WI38 (cell line): ENCODE measurements at regions not wholly inside any gene's neighbourhood (a gene's known extent, or its start where the extent isn't known, plus 50 kb on each side); places are given as distances from the start of the nearest gene placed in this dataset.

Experiments used
- H3K4me3 ChIP-seq: 2 replicates; pipeline ENCODE4 v1.5.1; 2011; ENCODE audit warnings: low read depth, mild to moderate bottlenecking, control low read depth, low read length
- CTCF ChIP-seq: IDR thresholded peaks from 2 replicates; pipeline ENCODE4 v1.5.1; 2012; ENCODE audit warnings: low read depth, mild to moderate bottlenecking, control low read depth, low read length

- no peak overlapping the region for H3K4me3 ChIP-seq
- no peak for TF ChIP-seq CTCF
Observed at GRCh38 chr6:164216368-164216767, 801.9 kb downstream of the QKI start.

GRCh38 chr6:164214066-164214465, 799.5 kb downstream of the QKI start:
- no peak overlapping the region for H3K4me3 ChIP-seq
- TF ChIP-seq CTCF = no peak

- TF ChIP-seq CTCF = no peak
Observed at GRCh38 chr6:164211254-164211653, 796.7 kb downstream of the QKI start.

GRCh38 chr6:164210783-164211182, 796.3 kb downstream of the QKI start:
- H3K4me3 ChIP-seq = no peak overlapping the region
- no peak for TF ChIP-seq CTCF

More at GRCh38 chr6:164211254-164211653, 796.7 kb downstream of the QKI start:
- H3K4me3 ChIP-seq = no peak overlapping the region

- TF ChIP-seq CTCF = no peak
Observed at GRCh38 chr6:164210323-164210722, 795.8 kb downstream of the QKI start.

GRCh38 chr6:164208371-164208770, 793.9 kb downstream of the QKI start:
- no peak for TF ChIP-seq CTCF
- no peak overlapping the region for H3K4me3 ChIP-seq

More at GRCh38 chr6:164210323-164210722, 795.8 kb downstream of the QKI start:
- no peak overlapping the region for H3K4me3 ChIP-seq

- no peak for TF ChIP-seq CTCF
- no peak overlapping the region for H3K4me3 ChIP-seq
Observed at GRCh38 chr6:164206807-164207423, 792.4 kb downstream of the QKI start.
